Stimulated activated CD4-positive, alpha-beta T cell treated with anti-CD3 and anti-CD28 coated beads, Interleukin-4, amount 100 ng/mL, for 24 hours (primary cell): ENCODE measurements at regions not wholly inside any gene's neighbourhood (a gene's known extent, or its start where the extent isn't known, plus 50 kb on each side); places are given as distances from the start of the nearest gene placed in this dataset.
"Not testable (repeated sequence)": the region's sequence is repeated elsewhere in the genome, so short reads cannot be mapped to it uniquely, and the experiment has no call there.

ENCODE experiments used
- DNase-seq: peaks from one replicate; pipeline ENCODE4 v3.0.0-alpha.2; 2020

GRCh38 chr12:131494216-131494615 is 216.7 kb upstream of the SFSWAP start:
- DNase-seq, result no peak

GRCh38 chr12:131494741-131495524 is 216.0 kb upstream of the SFSWAP start:
- no peak for DNase-seq

GRCh38 chr12:131497966-131498365 is 212.9 kb upstream of the SFSWAP start:
- no peak for DNase-seq

- DNase-seq, result no peak
These were observed 211.6 kb upstream of the SFSWAP start for GRCh38 chr12:131499160-131499863.

GRCh38 chr12:131499864-131500190 is 211.1 kb upstream of the SFSWAP start:
- no peak for DNase-seq

GRCh38 chr12:131500564-131500963 is 210.3 kb upstream of the SFSWAP start:
- DNase-seq, result no peak

GRCh38 chr12:131505561-131505960 is 205.3 kb upstream of the SFSWAP start:
- no peak for DNase-seq

- DNase-seq, result no peak
These were observed 204.5 kb upstream of the SFSWAP start for GRCh38 chr12:131506426-131506825.

GRCh38 chr12:131507094-131507493 is 203.8 kb upstream of the SFSWAP start:
- DNase-seq, result no peak

GRCh38 chr12:131507881-131508280 is 203.0 kb upstream of the SFSWAP start:
- no peak for DNase-seq

- DNase-seq, result no peak
These were observed 201.2 kb upstream of the SFSWAP start for GRCh38 chr12:131509701-131510100.

- DNase-seq, result no peak
These were observed 200.5 kb upstream of the SFSWAP start for GRCh38 chr12:131510431-131510830.

- peak; percentile 69 for DNase-seq
These were observed 199.5 kb upstream of the SFSWAP start for GRCh38 chr12:131511391-131511802.

- no peak for DNase-seq
These were observed 198.9 kb upstream of the SFSWAP start for GRCh38 chr12:131511803-131512561.

GRCh38 chr12:131513606-131514005 is 197.3 kb upstream of the SFSWAP start:
- no peak for DNase-seq

- DNase-seq, result not testable (repeated sequence)
These were observed 190.3 kb upstream of the SFSWAP start for GRCh38 chr12:131520553-131520952.

GRCh38 chr12:131521326-131521725 is 189.6 kb upstream of the SFSWAP start:
- no peak for DNase-seq

GRCh38 chr12:131525795-131526508 is 184.9 kb upstream of the SFSWAP start:
- DNase-seq, result no peak

GRCh38 chr12:131527092-131527491 is 183.8 kb upstream of the SFSWAP start:
- DNase-seq, result no peak

GRCh38 chr12:131527736-131528135 is 183.2 kb upstream of the SFSWAP start:
- no peak for DNase-seq

GRCh38 chr12:131528144-131528543 is 182.7 kb upstream of the SFSWAP start:
- DNase-seq, result no peak

- no peak for DNase-seq
These were observed 182.2 kb upstream of the SFSWAP start for GRCh38 chr12:131528667-131529066.
